Endothelial cell of umbilical vein (primary cell): ENCODE measurements at regions not wholly inside any gene's neighbourhood (a gene's known extent, or its start where the extent isn't known, plus 50 kb on each side); places are given as distances from the start of the nearest gene placed in this dataset.

Source experiments
- BruUV-seq: library from RNA; stranded (reverse); fragments of 400-500 nt; replicated peaks from 2 replicates; lab custom pipeline; 2021; lab: Mats Ljungman, UMichigan
- CTCF ChIA-PET: fragments of 300-600, 350-600 bp; sonication (Branson Sonifier 250); formaldehyde crosslinking; loops from one replicate; lab custom pipeline; 2021; ENCODE audit warnings: antibody characterized with exemption, inconsistent platforms; lab: Charles Lee
- POLR2A ChIA-PET: fragments of 300-600, 350-600 bp; sonication (Branson Sonifier 250); formaldehyde crosslinking; loops from one replicate; lab custom pipeline; 2021; ENCODE audit warnings: antibody characterized with exemption, inconsistent platforms; lab: Charles Lee
- DNase-seq: peaks from one replicate; pipeline ENCODE4 v3.0.0-alpha.2; 2011; ENCODE audit warnings: low read depth, low spot score
- FAIRE-seq: peaks from 2 replicates; lab custom pipeline; 2011; peaks lifted over from hg19 to GRCh38; lab: Jason Lieb, UNC
- H2AFZ ChIP-seq: 2 replicates; pipeline ENCODE4 v1.6.0; 2012; ENCODE audit warnings: low read depth, low read length, control low read depth, inconsistent platforms
- H3K27ac ChIP-seq: 2 replicates; pipeline ENCODE4 v1.5.1; 2011; ENCODE audit warnings: low read depth, mild to moderate bottlenecking, control low read depth, low read length, moderate library complexity; ENCODE audit not compliant: insufficient read depth
- H3K27me3 ChIP-seq, 2 experiments: 2 replicates each; pipeline versions ENCODE4 v1.6.0 to v1.6.1; 2011; ENCODE audit warnings: low read length in 2 of 2, mixed read lengths in 1 of 2; ENCODE audit not compliant: control insufficient read depth in 2 of 2, insufficient read depth in 2 of 2
- H3K36me3 ChIP-seq, 2 experiments: 2 replicates in 1 of 2; 3 replicates in 1 of 2; pipeline ENCODE4 v1.5.1; 2011; ENCODE audit warnings: low read length in 2 of 2, mild to moderate bottlenecking in 1 of 2, moderate library complexity in 1 of 2; ENCODE audit not compliant: control insufficient read depth in 2 of 2, insufficient read depth in 2 of 2; ENCODE audit errors: extremely low read depth in 1 of 2
- H3K4me1 ChIP-seq: 3 replicates; pipeline ENCODE4 v1.5.1; 2011; ENCODE audit warnings: mild to moderate bottlenecking, low read length; ENCODE audit not compliant: control insufficient read depth, insufficient read depth; ENCODE audit errors: extremely low read depth
- H3K4me2 ChIP-seq: 2 replicates; pipeline ENCODE4 v1.6.1; 2011; ENCODE audit warnings: low read length, control low read depth, mixed read lengths; ENCODE audit not compliant: insufficient read depth
- H3K4me3 ChIP-seq, 3 experiments: fragments of 200-600 bp in 1 of 3; sonication (generic), shearing (Covaris generic) in 1 of 3; replicated peaks in 1 of 3; 2 replicates each; pipeline ENCODE4 v1.5.1; 2011 to 2016; ENCODE audit warnings: control low read depth in 3 of 3, low read length in 3 of 3, mild to moderate bottlenecking in 2 of 3, inconsistent platforms in 1 of 3, low read depth in 1 of 3, moderate library complexity in 1 of 3; ENCODE audit not compliant: insufficient read depth in 1 of 3
- H3K79me2 ChIP-seq: 2 replicates; pipeline ENCODE4 v1.6.0; 2012; ENCODE audit warnings: low read length, inconsistent platforms; ENCODE audit not compliant: control insufficient read depth, insufficient read depth
- H3K9ac ChIP-seq: replicated peaks from 2 replicates; pipeline ENCODE3; 2011; ENCODE audit warnings: low read length, control low read depth; ENCODE audit not compliant: insufficient read depth; ENCODE audit errors: extremely low read depth
- H3K9me1 ChIP-seq: replicated peaks from 3 replicates; pipeline ENCODE4 v1.6.0; 2011; ENCODE audit warnings: mild to moderate bottlenecking, low read length; ENCODE audit not compliant: control insufficient read depth, insufficient read depth; ENCODE audit errors: extremely low read depth
- H3K9me3 ChIP-seq: replicated peaks from 2 replicates; pipeline ENCODE4 v1.5.1; 2012; ENCODE audit warnings: low read length, inconsistent platforms; ENCODE audit not compliant: control insufficient read depth, insufficient read depth
- H4K20me1 ChIP-seq: replicated peaks from 2 replicates; pipeline ENCODE3; 2011; ENCODE audit warnings: mild to moderate bottlenecking, low read length; ENCODE audit not compliant: control insufficient read depth, insufficient read depth; ENCODE audit errors: extremely low read depth
- EZH2 ChIP-seq: IDR thresholded peaks from 2 replicates; pipeline ENCODE4 v1.6.1; 2012; ENCODE audit warnings: borderline replicate concordance, low read depth, mild to moderate bottlenecking, moderate library complexity, low read length, inconsistent platforms; ENCODE audit not compliant: severe bottlenecking
- FOS ChIP-seq: IDR thresholded peaks from 2 replicates; pipeline ENCODE4 v1.6.1; 2011; ENCODE audit warnings: mild to moderate bottlenecking, low read length, moderate library complexity, borderline replicate concordance; ENCODE audit not compliant: insufficient read depth
- GATA2 ChIP-seq: IDR thresholded peaks from 2 replicates; pipeline ENCODE4 v1.7.0; 2011; ENCODE audit warnings: low read depth, mild to moderate bottlenecking, moderate library complexity, mixed read lengths, low read length; ENCODE audit not compliant: insufficient read length, insufficient read depth
- JUN ChIP-seq: IDR thresholded peaks from 2 replicates; pipeline ENCODE4 v1.6.1; 2011; ENCODE audit warnings: borderline replicate concordance, low read depth; ENCODE audit not compliant: insufficient read length, insufficient read depth
- MYC ChIP-seq: IDR thresholded peaks from one replicate; pipeline ENCODE4 v1.6.1; 2011; ENCODE audit warnings: mild to moderate bottlenecking, low read depth, low read length
- POLR2A ChIP-seq: IDR thresholded peaks from 2 replicates; pipeline ENCODE4 v1.6.1; 2012; ENCODE audit warnings: low read depth, mild to moderate bottlenecking, control low read depth, low read length
- POLR2AphosphoS5 ChIP-seq: IDR thresholded peaks from 2 replicates; pipeline ENCODE4 v1.6.1; 2012; ENCODE audit warnings: low read depth, mild to moderate bottlenecking, control low read depth, low read length, moderate library complexity; ENCODE audit not compliant: insufficient read depth
- dilution Hi-C: fragments of 300-500 bp; cut with MboI; formaldehyde crosslinking; loops from one replicate; pipeline ENCODE4 v1.15.0; 2019; ENCODE audit warnings: low sequenced_read_pairs; ENCODE audit not compliant: extremely low pct_ligation_motif_present
- intact Hi-C: fragments of 100-400 bp; cut with micrococcal nuclease; formaldehyde crosslinking; loops from one replicate; pipeline ENCODE4 v1.10.0; 2022
- TF ChIP-seq, protein P1 (sequence below), 2 donors: IDR thresholded peaks; 1 replicate in 1 of 2; 2 replicates in 1 of 2; pipeline ENCODE4 v1.5.1; 2011; ENCODE audit warnings: low read length in 2 of 2, mild to moderate bottlenecking in 2 of 2, moderate library complexity in 2 of 2, control low read depth in 1 of 2, inconsistent platforms in 1 of 2, low read depth in 1 of 2; ENCODE audit not compliant: insufficient read depth in 1 of 2; ENCODE audit errors: extremely low read depth in 1 of 2
- TF ChIP-seq, protein P2 (sequence below): IDR thresholded peaks from 2 replicates; pipeline ENCODE4 v1.6.1; 2011; ENCODE audit not compliant: insufficient read depth, insufficient read length

DNA sequence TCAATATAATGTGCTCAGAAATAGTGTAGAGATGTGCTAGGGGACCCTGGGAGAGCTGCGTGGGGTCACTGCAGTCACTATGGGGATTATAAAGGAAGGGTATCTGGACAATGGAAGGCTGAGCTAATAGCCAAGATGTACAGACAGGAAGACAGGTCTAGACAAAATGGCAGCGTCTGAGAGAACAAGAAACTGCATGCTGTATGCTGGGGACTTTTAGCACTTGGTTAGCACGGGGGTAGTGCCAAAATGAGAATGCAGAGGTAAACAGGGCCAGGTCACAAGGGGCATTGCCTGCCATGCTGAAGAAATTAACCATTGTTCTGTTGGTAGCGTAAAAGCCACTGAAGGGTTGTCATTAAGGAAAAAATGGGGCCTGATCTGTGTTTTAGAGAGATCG is 308.2 kb downstream of the EMP1 start:
- Histone ChIP-seq H3K27me3 (no peaks in the 10 kb centered on the region), H3K4me3 (no peak overlapping the region), H3K36me3 (no peaks in the 10 kb centered on the region), H3K4me1 (no peaks in the 10 kb centered on the region), H3K4me2 (no peak overlapping the region), H3K9me3 (no peaks in the 10 kb centered on the region), H3K27ac (no peak overlapping the region), H2AFZ (no peak overlapping the region), H4K20me1 (no peaks in the 10 kb centered on the region), H3K9ac (no peak overlapping the region), H3K79me2 (no peaks in the 10 kb centered on the region), H3K9me1 (no peaks in the 10 kb centered on the region)
- ChIA-PET POLR2A (no interaction called here), CTCF (interaction anchor here (2.1 kb wide), 1 partner anchor 30 kb away, joined by 9 read pairs; no protein-coding TSS in a partner anchor)
- intact Hi-C loops, result no loop called here
- no peak for TF ChIP-seq POLR2AphosphoS5
- TF ChIP-seq, protein P1, sequence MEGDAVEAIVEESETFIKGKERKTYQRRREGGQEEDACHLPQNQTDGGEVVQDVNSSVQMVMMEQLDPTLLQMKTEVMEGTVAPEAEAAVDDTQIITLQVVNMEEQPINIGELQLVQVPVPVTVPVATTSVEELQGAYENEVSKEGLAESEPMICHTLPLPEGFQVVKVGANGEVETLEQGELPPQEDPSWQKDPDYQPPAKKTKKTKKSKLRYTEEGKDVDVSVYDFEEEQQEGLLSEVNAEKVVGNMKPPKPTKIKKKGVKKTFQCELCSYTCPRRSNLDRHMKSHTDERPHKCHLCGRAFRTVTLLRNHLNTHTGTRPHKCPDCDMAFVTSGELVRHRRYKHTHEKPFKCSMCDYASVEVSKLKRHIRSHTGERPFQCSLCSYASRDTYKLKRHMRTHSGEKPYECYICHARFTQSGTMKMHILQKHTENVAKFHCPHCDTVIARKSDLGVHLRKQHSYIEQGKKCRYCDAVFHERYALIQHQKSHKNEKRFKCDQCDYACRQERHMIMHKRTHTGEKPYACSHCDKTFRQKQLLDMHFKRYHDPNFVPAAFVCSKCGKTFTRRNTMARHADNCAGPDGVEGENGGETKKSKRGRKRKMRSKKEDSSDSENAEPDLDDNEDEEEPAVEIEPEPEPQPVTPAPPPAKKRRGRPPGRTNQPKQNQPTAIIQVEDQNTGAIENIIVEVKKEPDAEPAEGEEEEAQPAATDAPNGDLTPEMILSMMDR (IDR thresholded peaks at IDR 0.05; ENCODE audit: extremely low read depth in 1 of 2, insufficient read depth in 1 of 2, low read depth in 1 of 2, low read length in 2 of 2), result no peak
- no peak for TF ChIP-seq POLR2A
- TF ChIP-seq GATA2, result no peak
- TF ChIP-seq, protein P2, sequence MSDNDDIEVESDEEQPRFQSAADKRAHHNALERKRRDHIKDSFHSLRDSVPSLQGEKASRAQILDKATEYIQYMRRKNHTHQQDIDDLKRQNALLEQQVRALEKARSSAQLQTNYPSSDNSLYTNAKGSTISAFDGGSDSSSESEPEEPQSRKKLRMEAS, result no peak
- TF ChIP-seq JUN, result no peak
- no peak for TF ChIP-seq EZH2
- no peak for TF ChIP-seq MYC
- no peak for TF ChIP-seq FOS
- dilution Hi-C loops, result no loop called here
- DNase-seq, result no peak
- no TSS peak for BruUV-seq
- no peak for FAIRE-seq
